NOMO-1 (cell line): ENCODE measurements at regions not wholly inside any gene's neighbourhood (a gene's known extent, or its start where the extent isn't known, plus 50 kb on each side); places are given as distances from the start of the nearest gene placed in this dataset.

Experiments
- DNase-seq, 2 experiments: peaks; one replicate each; lab custom pipeline; 2025; ENCODE audit not compliant: unreplicated experiment in 2 of 2; lab: John Stamatoyannopoulos, UW

DNA sequence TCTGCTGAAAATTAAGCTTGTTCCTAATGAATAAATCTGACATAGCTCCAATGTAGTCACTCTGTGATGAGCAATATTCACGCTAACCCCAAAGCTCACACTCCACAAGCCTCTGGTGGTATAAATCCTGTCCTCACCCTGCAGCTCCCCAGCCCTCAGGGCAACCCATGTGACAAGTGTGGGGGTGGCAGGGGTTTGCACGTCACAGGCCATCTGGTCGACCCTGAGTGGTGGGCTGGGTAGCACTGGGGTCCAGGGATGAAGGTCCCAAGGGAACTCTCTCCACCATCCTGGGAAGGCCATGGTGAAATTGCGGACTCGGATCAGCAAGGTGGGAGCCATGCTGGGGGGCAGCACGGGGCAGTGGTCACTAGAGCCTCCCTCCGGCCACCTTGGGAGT, 100.0 kb upstream of the SOX1 start:
- no peak for DNase-seq

- DNase-seq, result no peak
Measured at GRCh38 chr13:111967572-111968201, 99.3 kb upstream of the SOX1 start.

DNA sequence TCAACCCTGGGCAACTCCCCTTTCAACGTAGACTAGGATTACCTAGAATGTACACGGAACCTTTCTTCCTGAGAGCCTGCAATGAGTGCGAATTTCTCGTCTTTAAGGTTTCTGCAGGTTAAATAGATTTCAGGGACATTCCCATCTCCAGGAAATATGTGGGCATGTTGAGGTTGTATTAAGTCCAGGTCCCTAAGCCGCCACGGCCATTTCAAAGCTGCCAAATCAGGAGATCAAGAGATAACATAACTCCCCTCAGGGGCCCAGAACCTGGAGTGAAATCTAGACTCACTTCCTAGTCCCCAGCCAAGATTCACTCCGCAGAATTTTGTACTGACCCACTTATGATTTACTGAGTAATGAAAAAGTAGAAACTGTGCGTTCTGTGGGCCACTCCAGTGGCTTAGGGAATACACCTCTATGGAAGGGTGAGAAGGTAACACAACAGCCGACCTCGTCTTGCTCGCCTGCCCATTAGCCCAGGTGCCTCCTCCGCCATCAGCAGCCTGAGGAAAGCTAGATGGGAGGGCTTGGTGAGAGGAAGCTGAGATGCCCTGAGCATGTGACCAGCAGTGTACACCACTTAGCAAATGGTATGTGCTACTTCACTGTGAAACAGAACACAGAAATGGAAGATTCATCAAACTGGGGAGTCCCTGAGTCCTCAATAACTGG, 98.5 kb upstream of the SOX1 start:
- DNase-seq, result no peak

GRCh38 chr13:111969551-111970135, 97.3 kb upstream of the SOX1 start:
- DNase-seq, result no peak

DNA sequence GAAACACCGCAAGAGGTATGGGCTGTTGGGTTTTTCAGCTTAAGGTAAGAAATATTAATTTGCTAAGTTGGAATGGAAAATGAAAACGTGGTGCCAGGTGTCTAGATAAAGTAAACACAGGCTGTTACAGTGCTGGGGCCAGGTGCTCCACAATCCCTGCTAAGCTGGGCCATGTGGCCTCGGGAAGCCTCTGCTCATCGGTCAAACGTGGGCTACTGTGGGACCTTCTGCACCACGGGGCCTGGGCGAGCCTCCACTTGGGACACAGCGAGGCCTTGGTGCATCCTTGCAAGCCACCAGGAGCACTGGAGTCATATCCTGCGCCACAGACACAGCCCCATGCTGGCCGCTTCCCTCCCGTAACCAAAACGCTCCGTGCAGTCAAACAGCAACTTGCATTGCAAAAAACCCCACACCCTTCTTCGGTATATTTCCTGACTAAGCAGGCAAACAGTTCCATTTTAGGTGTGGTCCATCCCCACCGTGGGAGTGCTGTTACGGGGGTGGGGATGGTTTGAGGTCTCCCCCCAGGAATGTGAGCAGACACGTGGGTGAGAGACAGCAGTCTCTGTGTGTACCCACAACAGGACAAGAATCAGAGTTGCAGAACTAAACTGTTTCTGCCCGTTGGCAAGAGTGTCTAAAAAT, 96.3 kb upstream of the SOX1 start:
- no peak for DNase-seq

- no peak for DNase-seq
Measured at GRCh38 chr13:111971891-111972780, 94.8 kb upstream of the SOX1 start.

DNA sequence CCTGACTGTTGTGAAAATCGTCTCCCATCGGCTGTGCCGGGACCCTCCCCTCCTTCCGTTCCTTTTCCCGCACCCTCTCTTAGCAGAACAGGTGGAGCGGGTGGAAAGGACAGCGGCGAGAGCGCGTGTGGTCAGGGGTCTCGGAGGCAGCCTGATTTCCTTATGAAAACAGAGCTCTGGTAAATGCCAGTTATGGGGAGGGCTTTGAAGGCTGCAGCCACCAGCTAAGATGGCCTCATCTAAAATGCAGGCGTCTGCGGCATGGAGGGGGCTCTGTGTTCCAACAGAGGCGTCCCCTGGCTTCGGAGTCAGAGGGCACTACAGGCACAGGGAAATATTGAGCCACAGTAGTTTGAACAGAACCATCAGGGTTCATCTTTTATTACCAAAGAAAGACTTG, 93.8 kb upstream of the SOX1 start:
- DNase-seq, result no peak

GRCh38 chr13:111973605-111974340, 93.2 kb upstream of the SOX1 start:
- DNase-seq, result no peak

- no peak for DNase-seq
Measured at GRCh38 chr13:111974341-111974640, 92.7 kb upstream of the SOX1 start.

DNA sequence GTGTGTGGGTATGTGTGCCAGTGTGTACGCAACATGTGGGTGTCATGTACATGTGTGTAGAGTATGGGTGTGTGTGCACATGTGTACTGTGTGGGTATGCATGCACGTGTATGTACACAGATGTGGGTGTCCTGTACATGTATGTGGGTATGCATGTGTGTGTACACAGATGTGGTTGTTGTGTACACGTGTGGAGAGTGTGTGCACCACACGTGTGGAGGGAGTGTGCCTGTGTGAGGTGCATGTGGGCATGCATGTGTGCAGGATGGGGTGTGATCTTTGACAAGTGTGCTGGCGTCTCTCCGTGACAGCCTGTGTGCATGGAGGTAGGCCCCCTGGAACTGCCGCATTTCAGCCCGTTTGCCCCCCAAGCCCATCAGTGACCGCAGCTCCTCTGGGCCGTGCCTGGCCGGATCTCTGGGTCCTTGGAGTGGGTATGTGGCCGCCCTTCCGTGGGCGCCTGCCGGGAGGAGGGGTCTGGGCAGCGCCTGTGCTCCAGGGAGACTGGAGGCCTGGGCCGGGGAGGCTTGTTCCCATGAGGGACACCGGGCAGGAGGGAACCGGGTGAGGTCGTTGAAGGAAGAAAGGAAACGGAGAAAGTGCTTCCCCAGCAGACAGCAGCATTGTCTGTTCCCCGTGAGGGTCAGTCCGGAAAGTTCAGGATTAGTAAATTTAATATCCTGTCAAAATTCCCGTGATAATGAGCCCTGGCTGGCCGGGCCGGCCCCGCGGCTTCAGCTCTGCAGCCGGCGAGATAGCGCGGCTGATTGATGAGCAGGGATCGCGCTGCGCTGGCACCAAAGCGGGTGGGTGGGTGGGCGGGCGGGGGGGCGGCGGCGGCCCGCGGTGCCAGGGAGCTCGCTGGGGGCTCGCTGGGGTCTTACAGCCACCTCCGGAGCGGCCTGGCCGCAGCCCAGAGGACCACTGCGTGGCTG, 91.1 kb upstream of the SOX1 start:
- DNase-seq, result no peak

GRCh38 chr13:111976474-111977178, 90.3 kb upstream of the SOX1 start:
- no peak for DNase-seq

DNA sequence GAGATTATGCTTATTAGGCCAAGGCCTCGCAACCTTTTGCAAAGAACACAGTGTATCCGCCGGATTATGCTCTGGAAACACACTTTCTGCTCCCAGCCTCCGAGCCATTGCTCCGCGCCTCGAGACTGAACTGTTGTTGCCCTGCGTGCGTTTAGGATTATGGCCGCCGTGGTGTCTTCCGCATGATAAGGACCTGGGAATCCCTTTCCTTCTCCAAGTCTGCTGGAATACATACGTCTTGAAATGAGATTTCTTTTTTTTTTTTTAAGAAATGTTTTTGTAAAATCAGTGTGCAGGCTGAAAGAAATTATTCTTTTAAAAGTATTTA, 89.8 kb upstream of the SOX1 start:
- no peak for DNase-seq

- no peak for DNase-seq
Measured at GRCh38 chr13:111978546-111978945, 88.4 kb upstream of the SOX1 start.

- DNase-seq, result no peak
Measured at GRCh38 chr13:111980146-111980929, 86.6 kb upstream of the SOX1 start.

DNA sequence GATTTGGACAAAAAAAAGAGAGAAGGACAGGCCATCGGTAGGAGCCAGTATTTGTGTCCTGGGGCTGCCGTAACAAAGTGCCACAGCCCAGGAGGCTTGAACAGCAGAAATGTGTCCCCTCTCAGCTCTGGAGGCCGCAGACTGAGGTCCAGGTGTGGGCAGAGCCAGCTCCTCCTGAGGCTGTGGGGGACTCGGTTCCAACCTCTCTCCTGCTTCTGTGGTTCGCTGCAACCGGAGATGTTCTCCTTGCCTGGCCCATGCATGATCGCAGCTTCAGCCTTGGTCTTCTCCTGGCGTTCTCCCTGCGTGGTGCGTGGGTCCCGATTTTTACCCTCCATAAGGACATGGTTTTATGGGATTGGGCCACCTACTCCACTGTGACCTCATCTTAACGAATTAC, 85.9 kb upstream of the SOX1 start:
- DNase-seq, result no peak

- DNase-seq, result no peak
Measured at GRCh38 chr13:111981446-111982165, 85.3 kb upstream of the SOX1 start.

DNA sequence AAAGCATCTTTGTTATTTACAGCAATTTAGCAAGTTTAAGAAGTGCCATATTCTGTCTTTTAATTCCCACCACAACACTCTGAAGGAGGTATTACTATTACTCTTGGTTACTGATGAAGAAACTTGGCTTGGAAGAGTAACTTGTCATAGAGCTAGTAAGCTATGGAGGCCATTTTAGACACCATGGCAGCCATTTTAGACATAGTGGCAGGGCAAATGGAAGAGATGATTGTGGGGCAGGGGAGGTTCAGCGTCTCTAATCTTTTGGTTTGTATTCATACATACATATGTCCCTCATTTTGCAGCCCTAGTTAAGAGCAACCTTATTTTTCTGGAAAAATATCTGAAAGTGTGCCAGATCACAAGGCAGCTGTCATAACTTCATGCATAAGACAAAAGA, 82.6 kb upstream of the SOX1 start:
- DNase-seq, result no peak
